ENCODE measurements at regions not wholly inside any gene's neighbourhood (a gene's known extent, or its start where the extent isn't known, plus 50 kb on each side); places are given as distances from the start of the nearest gene placed in this dataset.
"Not testable (repeated sequence)": the region's sequence is repeated elsewhere in the genome, so short reads cannot be mapped to it uniquely, and the experiment has no call there.

DNA sequence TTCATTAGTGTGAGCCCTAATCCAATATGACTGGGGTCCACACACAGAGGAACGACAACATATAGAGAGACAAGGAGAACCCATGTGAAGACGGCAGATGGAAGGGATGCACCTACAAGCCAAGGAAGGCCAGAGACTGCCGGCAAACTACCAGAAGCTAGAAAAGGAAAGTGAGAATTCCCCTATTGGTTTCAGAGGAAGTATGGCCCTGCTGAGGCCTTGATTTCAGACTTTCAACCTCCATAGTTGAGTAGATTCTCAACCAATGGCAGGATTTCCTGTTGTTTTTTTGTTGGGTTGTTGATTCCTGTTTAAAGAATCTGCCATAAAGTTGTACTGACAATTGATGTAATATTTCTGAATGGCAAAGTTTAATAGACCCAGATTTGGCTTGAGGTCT, 241.5 kb downstream of the SATB2 start:
- DNase-seq: no peak

DNA sequence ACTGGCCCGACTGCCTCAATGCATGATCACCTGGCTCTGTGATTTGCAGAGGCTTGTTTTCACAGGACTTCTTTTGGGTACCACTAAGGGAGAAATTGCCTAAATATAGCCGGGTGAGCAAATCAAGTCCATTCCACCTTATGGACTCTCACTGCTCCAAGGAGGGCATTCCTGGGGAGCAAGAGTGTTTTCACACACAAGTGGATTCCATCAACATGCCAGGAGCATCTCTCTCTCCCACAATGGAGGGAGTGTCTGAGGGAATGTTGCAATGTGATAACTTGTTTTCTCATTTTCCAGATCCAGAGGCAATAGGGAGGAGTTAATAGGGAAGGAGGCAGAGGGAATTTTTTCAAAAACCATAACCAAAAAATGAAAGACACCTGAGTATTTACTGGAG, 250.7 kb downstream of the SATB2 start:
- no peak for DNase-seq

DNA sequence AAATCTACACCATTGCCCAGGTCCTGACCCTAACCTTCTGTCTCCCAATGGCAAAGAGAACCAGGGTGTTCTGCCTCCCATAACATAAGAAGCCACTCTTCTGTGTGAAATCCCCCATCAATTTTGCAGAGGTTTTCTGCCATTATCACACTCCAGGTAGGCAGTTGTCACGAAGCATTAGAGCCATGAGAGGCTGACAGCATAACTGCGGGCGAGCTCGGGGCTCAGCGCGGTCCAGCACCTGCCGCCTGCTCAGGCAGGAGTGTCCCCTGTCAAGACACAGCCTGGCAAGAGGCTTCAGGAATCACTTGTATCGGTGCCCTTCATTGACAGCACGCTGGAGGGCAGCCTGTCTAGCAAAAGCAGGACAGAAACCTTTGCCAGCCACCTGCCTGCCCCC, 251.2 kb downstream of the SATB2 start:
- no peak for DNase-seq

DNA sequence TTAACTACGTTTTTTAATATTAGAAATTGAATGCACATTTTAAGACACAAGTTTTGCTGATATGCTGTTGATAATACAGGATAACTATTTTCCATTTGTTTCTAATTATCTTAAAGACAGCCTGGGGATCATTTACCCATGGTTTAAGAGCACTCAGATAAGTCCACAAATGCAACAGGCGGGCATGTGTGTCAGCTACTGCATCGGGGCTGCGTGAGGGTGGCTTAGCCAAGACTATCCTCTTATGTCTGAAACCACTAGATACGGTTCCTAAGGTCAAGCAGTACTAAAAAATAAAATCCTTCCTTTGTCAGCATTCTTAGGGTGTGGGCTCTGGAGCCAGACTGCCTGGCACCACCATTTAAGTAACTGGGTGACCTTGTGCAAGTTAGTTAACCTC, 254.8 kb downstream of the SATB2 start:
- DNase-seq: no peak

DNA sequence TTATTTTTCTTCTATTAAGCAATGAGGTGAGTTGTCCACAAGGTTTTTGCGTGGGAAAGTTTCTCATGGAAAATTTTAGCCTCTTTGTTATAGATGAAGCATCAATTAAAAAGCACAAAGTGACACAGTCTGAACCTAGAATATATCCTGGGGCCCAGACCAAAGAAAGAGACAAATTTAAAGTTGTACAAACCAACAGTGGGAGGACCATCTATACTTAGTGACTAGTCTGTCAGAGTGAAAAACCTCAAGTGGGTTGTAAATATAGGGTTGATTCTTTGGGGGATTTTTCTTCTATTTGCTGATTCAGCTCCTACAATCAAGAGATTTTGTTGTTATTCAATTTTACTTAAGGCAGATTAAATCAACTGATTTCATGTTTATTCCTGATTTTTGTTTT, 256.2 kb downstream of the SATB2 start:
- DNase-seq: no peak

DNA sequence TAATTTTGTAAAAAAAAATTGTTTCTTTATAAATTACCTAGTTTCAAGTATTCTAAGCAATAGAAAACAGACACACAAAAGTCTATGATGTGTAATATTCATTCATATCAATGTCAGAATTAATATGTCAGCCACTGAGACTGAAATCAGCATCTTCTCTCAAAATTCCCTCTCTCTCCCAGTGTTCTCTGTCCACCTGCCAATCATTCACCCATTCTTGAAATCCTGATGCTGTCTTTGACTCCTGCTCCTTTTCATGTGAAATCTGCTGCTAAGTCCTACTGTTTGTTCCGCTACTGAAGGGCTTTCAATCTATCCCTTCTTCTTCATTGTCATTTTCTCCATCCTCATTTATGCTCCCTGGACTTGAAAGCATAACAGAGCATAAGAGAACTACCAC, 257.9 kb downstream of the SATB2 start:
- DNase-seq: no peak

DNA sequence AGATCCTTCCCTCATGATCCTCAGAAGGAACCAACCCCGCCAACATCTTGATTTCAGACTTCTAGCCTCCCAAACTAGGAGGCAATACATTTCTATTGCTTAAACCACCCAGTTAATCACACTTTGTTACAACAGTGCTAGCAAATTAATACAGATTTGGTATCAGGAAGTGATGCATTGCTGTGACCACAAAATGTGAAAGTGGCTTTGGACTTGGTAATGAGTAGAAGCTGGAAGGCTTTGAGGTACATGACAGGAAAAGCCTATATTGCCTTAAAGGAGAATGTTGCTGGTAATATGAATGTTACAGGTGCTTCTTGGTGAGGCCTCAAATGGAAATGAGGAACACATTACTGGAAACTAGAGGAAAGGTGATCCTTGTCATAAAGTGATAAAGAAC, 260.3 kb downstream of the SATB2 start:
- no peak for DNase-seq

DNA sequence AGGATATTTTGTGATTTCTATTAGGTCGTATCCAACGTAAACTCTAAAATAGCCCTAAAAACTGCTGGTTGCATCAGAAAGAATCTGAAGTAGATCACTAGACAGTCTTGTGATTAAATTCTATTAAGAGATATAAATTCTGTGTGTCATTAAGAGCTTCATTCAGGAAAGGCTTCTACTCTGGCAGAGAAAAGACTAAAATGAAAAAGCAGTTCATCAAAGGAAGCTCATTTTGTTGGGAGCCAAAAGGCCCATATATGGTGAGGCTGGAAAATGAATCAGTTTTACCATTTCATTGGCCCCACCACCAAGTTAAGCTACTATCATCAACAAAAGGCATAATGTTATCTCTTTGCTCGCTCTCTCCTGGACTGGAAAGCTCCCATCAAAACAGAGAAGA, 261.1 kb downstream of the SATB2 start:
- DNase-seq: no peak

DNA sequence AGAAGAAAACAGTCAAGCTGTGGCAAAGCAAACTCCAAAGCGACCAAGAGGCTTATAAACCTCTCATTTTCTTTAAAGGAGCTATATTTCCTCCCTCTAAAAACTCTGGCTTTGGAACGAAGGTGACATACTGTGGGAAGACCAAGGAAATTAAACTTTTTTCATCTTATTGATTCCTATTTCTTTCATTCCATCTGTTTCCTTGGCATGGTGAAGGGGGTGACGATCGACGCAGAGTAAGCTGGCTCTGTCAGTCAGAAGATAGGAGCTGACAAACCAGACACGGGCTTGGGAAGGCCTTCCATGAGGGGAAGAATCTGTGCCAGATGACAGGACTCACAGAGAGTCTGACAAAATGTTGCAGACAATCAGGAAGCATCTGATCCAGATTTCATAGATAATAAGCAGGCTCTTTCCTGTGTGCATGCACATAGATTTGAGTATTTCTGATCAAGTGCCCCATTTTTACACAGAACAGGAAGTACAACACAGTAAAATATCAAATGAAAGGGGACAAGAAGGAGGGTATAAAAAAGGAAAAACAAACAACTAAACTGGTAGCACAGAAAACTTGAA, 261.7 kb downstream of the SATB2 start:
- DNase-seq: no peak

DNA sequence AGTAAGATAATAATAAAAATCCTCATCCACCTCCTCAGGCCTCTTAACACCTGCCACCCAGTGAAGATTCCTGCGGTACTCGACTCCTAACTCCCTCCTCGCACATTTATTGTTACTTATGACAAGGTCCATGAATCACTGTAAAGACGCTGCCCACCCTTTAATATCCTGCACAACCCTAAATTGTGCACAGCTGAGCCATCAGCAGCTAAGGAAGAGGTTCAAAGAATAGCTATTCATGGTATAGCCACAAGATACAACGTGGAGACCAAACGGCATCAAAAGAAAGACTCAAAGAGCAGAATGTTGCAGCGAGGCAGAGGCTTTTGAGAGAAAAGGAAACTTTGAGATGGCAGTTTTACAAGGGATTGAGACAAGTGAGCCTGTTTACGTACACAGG, 266.3 kb downstream of the SATB2 start:
- DNase-seq: no peak

DNA sequence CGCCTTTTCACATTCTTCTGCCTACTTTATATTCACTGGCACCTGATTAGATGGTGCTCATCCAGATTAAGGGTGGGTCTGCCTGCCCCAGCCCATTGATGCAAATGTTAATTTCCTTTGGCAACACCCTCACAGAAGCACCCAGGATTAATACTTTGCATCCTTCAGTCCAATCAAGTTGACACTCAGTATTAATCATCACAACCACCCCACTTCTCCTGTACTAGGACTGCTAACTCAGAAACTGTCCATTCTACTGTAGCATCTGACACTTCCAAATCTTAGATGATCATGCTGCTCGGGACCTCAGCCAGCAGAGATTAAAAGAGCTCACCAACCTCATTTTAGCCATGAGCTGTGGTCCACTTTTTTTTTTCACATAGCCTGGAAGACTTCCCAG, 268.5 kb downstream of the SATB2 start:
- DNase-seq: no peak

DNA sequence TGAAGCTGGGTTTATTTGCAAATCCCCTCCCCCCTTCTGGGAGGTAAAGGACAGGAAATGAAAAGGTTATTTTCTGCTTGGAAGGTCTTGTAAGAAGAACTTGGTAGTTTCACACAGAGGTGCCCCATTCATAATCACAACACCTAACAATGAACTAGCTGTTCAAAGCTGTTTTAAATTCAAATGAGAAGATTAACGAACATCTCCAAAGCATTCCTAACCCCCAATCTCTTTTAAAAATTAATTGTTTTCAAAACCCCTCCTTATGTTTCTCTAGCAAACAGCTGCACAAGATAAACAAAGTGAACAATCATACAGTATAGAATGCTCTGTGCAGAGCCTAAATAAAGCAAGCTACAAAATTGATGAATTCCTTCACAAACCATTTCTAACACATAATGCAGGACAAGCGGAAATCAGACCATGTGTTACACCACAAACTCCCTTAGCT, 271.4 kb downstream of the SATB2 start:
- no peak for DNase-seq

DNA sequence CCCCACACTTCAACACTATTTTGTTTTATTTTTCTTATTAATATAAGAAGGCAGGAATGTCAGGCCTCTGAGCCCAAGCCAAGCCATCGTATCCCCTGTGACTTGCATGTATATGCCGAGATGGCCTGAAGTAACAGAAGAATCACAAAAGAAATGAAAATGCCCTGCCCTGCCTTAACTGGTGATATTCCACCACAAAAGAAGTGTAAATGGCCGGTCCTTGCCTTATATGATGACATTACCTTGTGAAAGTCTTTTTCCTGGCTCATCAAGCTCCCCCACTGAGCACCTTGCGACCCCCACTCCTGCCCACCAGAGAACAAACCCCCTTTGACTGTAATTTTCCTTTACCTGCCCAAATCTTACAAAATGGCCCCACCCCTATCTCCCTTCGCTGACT, 272.6 kb downstream of the SATB2 start:
- DNase-seq: not testable (repeated sequence)

DNA sequence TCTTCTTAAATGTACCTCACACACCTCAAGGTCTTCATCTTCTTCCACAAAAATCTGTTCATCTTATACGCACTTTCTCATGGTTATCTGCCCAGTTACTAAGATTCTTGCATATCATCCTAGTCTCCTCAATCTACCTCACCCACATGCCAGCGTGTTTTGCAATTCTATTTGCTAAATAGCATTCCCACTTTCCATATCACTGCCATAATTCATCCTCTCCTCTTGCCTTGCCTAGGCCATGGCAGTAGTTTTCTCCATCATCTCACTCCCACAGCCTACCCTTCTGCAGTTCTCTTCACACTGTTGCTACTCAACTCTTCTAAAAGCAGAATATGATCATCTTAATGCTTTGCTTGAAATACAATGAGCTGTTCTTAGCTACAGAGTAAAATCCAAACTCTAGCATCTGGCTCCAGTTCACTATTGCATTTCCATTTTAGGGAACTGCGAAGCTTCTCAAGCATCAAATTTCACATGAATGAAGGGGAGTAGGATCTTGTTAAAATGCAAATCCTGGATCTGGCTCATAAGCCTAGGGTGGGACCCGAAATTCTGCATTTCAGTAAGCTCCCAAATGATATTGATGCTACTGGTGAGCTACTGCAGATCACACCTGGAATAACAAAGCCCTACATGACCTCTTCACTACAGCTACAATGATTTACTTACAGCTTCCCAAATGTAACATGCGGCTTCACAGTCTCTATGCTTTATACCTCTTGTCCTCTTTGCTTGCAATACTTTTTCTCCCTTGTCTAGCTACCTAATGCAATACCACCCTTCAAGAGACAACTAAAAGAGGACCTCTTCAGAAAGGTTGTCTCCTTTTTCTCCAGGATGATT, 293.9 kb downstream of the SATB2 start:
- no peak for DNase-seq

DNA sequence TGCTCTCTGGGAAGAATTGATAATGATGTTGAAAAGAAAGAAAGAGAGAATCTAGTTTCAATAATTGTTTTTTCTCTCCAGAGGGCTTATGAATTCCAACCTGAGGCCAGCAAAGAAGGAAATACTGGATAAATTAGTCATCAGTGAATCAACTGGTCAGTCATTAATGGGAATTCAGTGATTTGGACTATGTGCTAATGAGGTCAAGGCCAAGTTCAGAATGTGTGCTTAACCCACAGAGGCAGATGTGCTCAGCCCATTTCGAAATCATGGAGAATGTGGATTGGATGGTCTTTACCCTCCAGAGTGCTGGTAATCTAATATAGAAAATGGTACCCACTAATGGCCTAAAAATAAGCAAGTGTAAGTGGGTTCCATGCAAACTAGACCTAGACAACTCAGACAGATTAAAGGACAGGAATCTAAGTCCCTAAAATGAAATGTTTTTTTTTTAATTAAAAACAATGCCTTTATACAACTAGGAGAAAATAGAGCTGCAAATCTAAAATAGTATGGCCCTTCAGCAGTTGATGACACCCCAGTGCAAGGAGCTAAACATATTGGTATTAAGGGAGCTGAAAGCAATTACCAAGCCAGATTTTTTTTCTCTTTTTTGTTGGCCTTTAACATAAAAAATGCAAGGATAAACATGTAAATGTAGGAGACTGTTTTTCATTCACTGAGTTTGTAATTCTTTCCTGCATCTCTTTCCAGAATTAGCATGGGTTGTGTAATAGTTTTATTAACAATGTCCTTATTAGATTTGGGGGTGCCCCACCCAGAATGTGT, 296.9 kb downstream of the SATB2 start:
- DNase-seq: no peak

DNA sequence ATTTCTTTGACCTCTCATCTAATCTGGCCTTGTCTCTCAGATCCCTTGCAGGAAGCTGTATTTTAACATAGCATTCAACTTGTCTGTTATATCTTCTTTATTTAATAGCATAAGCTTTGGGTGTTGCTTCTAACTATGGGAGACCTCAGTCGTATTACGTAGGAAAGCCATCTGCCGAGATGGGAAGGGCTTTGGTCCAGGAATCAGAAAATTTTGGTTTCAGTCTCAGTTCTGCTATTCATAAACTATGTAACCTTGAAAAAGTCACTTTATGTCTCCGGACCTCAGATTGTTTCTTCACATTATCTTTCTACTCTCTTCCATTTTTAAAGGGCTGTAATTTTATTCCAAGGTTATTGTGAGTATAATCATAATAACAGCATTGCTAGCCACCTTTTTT, 297.7 kb downstream of the SATB2 start:
- DNase-seq: no peak

DNA sequence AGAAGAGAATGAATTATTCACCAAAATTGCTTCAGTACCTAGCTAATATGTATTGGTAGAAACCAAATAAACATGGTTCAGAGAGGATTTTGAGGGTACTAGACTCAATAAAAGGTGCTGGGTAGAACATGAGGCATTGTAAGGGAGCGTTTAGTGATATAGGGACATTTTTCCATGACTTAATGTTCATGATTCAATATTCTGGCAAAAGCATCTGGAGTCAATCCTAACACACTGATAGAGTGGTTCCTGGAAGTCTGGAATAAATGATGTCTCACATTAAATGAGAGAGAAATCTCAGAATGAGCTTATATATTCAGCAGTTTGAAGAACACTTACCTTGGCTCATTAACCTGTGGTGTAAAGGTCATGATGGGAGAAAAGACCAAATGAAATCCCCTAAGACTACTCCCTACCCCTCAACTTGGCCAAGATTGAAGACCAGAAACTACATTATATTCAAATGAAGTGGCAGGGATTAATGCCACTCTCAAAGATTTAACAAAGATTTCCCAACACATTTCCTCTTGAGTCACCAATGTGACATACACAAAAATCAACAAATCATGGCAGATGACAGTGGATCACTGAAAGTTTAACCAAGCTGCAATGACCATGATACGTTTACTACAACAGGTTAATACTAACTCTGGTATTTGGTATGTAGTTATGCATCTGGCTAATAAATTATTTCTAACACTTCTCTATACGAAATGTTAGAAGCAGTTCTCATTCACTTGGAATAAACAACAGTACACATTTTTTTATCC, 309.5 kb downstream of the SATB2 start:
- DNase-seq: no peak

DNA sequence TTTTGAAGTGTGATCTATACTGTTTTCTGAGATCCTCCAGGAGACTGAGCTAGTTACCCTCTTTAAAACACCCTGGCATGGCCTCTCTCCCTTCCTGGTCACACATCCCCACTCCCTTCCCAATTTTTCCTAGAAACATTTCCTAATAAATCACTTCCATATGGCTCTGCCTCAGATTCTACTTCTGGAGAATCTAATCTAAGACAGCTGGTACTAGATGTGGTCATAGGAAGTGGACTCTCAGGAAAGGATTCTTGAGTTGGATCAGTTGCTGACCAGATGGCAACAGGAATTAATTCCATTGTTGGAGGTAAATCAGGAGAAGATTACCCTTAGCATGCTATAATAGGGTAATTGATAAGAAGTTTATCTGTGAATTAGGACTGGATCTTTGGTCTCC, 310.5 kb downstream of the SATB2 start:
- no peak for DNase-seq

DNA sequence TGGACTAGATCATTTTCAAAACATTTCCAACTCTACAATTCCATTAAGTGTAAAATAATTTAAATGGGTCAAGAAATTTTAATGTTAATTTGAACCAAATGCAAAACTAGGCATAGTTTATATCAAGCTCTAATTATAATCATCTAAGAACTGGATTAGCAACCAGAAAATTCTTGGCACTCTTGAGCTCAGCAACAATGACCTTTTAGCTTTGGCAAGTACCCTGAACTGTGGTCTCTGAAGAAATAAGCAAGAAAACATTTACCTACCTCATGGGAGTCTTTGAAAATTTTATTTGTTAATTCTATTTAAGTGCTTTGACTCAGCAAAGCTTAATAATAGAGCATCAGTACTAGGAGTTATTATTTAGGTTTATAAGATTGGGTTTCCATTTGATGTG, 313.2 kb downstream of the SATB2 start:
- DNase-seq: no peak

DNA sequence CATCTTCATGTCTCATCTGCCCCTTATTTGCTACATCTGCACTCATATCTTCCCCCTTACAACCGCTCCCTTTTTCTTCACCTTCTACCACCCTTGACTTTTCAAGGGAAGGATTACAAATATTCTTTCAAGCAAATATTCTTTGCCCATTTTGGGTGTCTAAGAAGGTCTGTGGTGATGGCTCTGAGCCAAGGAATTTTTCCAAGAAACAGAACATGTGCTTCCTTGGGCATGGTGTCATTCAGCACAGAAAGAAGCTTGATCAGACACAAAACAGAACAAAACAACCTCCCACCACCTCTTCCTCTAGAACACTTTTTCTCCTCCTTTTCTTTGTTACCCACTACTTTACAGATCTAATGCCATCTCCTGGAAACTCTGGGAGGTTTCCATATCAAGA, 313.7 kb downstream of the SATB2 start:
- no peak for DNase-seq

DNA sequence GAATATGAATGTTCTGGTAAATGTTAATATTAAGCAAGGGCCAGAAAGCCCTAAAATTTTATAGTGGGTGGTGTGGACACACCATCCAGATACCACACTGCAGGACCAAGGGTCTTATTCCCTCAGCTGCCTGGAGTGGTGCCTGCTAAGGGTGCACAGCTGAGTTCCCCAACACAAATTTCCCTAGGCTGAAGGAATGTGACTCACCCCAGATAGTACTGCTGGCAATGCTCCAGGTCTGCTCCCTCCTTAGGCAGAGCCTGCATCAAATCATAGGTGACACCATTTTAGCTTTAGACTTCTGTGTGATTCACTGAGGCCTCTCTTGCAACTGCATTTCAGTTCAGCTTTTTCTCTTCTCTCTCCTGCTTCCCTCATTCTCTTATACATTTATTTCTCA, 321.1 kb downstream of the SATB2 start:
- DNase-seq: no peak

DNA sequence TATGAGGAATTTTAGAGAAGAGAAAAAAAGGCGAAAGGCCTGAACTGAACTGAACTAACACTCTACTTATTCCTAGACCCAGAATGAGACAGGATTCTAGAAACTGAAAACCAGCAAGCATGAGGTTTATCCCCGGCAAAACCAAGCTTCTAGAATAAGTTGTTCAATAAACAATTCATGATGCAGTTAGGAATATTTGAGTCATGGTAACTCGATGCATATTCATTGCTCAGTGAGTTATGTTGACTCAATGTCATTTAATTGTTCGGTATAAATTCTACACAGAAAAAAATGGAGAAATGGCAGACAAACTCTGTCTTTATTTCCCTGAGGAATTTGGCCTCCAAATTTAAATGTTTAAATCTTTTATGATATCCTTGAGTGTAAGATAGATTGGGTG, 321.5 kb downstream of the SATB2 start:
- DNase-seq: no peak

DNA sequence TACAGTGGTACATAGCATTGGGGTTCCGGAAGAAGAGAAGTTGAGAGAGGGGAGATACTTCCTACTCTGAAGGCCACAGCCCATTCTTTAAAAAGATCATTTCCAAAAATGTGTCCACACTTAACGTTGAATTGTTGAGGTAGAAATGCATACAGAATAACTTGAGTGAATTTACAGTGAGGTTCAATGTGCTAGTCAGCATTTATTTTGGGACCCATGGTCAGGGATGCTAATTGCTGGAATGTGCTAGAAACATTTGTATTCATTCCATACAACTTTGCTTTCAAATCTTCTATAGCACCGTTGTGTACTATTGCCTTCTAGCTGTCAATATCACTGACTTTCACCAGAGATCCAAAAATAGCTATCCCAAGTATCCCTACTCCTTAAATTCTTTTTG, 325.9 kb downstream of the SATB2 start:
- DNase-seq: no peak

All from activated CD4-positive, alpha-beta T cell treated with anti-CD3 and anti-CD28 coated beads for 48 hours (primary cell).